Activated naive CD8-positive, alpha-beta T cell treated with anti-CD3 and anti-CD28 coated beads, Interleukin-2, amount 10 ng/mL, durations not matched to agents 7 days and 5 days (primary cell): ENCODE measurements at regions not wholly inside any gene's neighbourhood (a gene's known extent, or its start where the extent isn't known, plus 50 kb on each side); places are given as distances from the start of the nearest gene placed in this dataset.
"Not testable (repeated sequence)": the region's sequence is repeated elsewhere in the genome, so short reads cannot be mapped to it uniquely, and the experiment has no call there.

Experiments used
- ATAC-seq: fragments of 150-1000 bp; cut with Tn5 transposase; one replicate; pipeline ENCODE4 v1.10.0; 2021; ENCODE audit warnings: low read depth, moderate library complexity
- POLR2A ChIA-PET: fragments of 350-600 bp; sonication (Branson Sonifier 250); formaldehyde crosslinking; loops from one replicate; lab custom pipeline; 2021; ENCODE audit warnings: antibody characterized with exemption; lab: Charles Lee
- DNase-seq: peaks from one replicate; pipeline ENCODE4 v3.0.0; 2021
- H3K27ac Mint-ChIP-seq: one replicate; pipeline ENCODE4 v1.8.0; 2022; ENCODE audit warnings: mild to moderate bottlenecking, mixed read lengths
- H3K27me3 Mint-ChIP-seq: one replicate; pipeline ENCODE4 v1.8.0; 2022; ENCODE audit warnings: mild to moderate bottlenecking, moderate library complexity, mixed read lengths
- H3K36me3 Mint-ChIP-seq: one replicate; pipeline ENCODE4 v1.8.0; 2021; ENCODE audit warnings: mild to moderate bottlenecking, mixed read lengths
- H3K4me1 Mint-ChIP-seq: one replicate; pipeline ENCODE4 v1.8.0; 2021; ENCODE audit warnings: mixed read lengths
- H3K4me3 Mint-ChIP-seq: one replicate; pipeline ENCODE4 v1.8.0; 2022; ENCODE audit warnings: mild to moderate bottlenecking, moderate library complexity, mixed read lengths
- H3K9me3 Mint-ChIP-seq: one replicate; pipeline ENCODE4 v1.8.0; 2021; ENCODE audit warnings: mixed read lengths

DNA sequence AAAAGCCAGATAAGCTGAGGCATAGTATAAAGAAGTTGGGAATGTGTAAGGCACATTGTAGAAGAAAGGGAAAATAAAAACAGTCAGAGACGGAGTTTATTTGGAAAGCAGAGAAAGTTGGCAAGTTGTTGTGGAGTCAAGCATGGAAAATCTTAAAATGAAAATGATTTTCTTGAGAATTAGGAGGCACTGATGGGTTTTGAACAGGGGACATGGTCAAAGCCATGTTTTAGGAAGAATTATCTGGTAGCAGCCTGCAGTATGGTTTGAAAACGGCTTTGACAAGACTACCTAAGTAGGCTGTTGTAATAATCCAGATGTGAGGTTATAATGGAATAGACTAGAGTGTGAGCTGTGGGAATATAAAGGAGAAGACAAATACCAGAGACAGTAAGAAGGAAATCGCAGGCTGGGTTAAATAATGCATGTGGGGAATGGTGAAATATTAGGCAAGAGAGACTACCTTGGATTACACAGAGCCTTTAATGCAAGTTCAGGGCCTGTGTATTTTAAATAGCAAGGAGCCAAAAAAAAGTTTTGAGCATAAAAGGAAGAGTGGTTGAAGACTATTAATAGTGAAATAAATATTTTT lies 130.4 kb upstream of the MEOX2 start:
- no peak for ATAC-seq
- POLR2A ChIA-PET, result no interaction called here
- peaks cover 4% of the 10 kb centered on the region for H3K9me3 Mint-ChIP-seq
- H3K27ac Mint-ChIP-seq, result no peak overlapping the region
- no peak overlapping the region for H3K4me3 Mint-ChIP-seq
- H3K27me3 Mint-ChIP-seq, result no peaks in the 10 kb centered on the region
- no peaks in the 10 kb centered on the region for H3K4me1 Mint-ChIP-seq
- H3K36me3 Mint-ChIP-seq, result no peaks in the 10 kb centered on the region
- no peak for DNase-seq

DNA sequence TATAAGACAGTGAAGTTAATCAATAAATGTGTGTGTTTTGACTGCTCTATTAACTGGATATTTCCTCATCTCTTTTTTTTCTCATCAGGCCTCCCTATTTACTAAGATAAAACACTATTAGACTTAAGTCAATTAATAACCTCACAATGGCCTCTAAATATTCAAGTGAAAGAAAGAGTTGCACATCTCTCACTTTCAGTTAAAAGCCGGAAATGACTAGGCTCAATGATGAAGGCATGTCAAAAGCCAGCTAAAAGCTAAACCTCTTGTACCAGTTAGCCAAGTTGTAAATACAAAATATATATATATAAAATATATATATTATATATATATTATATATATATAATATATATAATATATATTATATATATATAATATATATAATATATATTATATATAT lies 127.0 kb upstream of the MEOX2 start:
- DNase-seq, result no peak
- Mint-ChIP-seq H3K27me3 (no peaks in the 10 kb centered on the region), H3K4me3 (no peak overlapping the region), H3K9me3 (peaks cover 2% of the 10 kb centered on the region), H3K36me3 (no peaks in the 10 kb centered on the region), H3K27ac (no peak overlapping the region), H3K4me1 (no peaks in the 10 kb centered on the region)
- POLR2A ChIA-PET, result no interaction called here
- ATAC-seq, result no peak

DNA sequence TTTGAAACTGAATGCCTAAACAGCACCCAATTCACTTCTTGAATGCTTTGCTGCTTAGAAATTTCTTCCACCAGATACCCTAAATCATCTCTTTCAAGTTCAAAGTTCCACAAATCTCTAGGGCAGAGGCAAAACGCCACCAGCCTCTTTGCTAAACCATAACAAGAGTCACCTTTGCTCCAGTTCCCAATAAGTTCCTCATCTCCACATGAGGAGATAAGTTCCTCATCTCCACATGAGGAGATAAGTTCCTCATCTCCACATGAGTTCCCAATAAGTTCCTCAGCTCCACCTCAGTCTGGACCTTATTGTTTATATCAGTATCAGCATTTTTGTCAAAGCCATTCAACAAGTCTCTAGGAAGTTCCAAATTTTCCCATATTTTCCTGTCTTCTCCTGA lies 123.9 kb upstream of the MEOX2 start:
- H3K4me3 Mint-ChIP-seq, H3K27ac Mint-ChIP-seq, H3K4me1 Mint-ChIP-seq, H3K36me3 Mint-ChIP-seq, H3K27me3 Mint-ChIP-seq, POLR2A ChIA-PET, DNase-seq, ATAC-seq, H3K9me3 Mint-ChIP-seq: not testable (repeated sequence)

DNA sequence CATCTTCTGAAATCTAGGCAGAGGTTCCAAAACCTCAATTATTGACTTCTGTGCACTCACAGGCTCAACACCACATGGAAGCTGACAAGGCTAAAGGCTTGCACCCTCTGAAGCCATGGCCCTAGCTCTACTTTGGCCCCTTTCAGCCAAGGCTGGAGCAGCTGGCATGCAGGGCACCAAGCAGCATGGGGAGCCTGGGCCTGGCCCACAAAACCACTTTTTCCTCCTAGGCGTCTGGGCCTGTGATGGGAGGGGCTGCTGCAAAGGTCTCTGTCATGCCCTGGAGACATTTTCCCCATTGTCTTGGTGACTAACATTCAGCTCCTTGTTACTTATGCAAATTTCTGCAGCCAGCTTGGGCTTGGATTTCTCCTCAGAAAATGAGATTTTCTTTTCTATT lies 123.5 kb upstream of the MEOX2 start:
- H3K27me3 Mint-ChIP-seq, DNase-seq, POLR2A ChIA-PET, H3K36me3 Mint-ChIP-seq, H3K27ac Mint-ChIP-seq, ATAC-seq, H3K4me1 Mint-ChIP-seq, H3K9me3 Mint-ChIP-seq, H3K4me3 Mint-ChIP-seq: not testable (repeated sequence)

DNA sequence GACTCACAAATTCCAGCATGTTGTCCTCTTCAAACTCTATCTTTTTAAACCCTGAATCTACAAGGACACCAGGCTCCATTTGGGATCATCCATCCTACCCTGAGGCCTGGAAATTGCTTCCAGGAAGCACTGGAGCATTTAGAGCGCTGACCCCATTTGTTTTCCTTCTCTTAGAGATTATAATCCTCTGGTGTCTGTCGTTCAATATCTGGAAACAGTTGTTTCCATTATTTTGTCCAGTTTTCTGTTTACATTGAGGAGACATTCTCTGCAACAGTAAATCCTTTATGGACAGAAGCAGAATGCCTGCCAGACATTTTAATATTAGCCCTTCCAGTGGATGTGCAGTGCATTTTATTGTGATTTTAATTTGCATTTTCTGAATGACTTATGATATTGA lies 119.4 kb upstream of the MEOX2 start:
- Mint-ChIP-seq H3K27me3 (no peaks in the 10 kb centered on the region), H3K9me3 (peaks cover 7% of the 10 kb centered on the region), H3K36me3 (no peaks in the 10 kb centered on the region), H3K27ac (no peak overlapping the region), H3K4me3 (no peak overlapping the region), H3K4me1 (no peaks in the 10 kb centered on the region)
- ATAC-seq (no peak), DNase-seq (no peak)
- POLR2A ChIA-PET, result no interaction called here

GRCh38 chr7:15802425-15802824 lies 115.9 kb upstream of the MEOX2 start:
- H3K27ac Mint-ChIP-seq, result no peak overlapping the region
- no peaks in the 10 kb centered on the region for H3K4me1 Mint-ChIP-seq
- H3K9me3 Mint-ChIP-seq, result peaks cover 6% of the 10 kb centered on the region
- DNase-seq (no peak), ATAC-seq (no peak)
- POLR2A ChIA-PET, result no interaction called here
- H3K36me3 Mint-ChIP-seq, result no peaks in the 10 kb centered on the region
- H3K4me3 Mint-ChIP-seq, result no peak overlapping the region
- no peaks in the 10 kb centered on the region for H3K27me3 Mint-ChIP-seq

GRCh38 chr7:15801551-15801950 lies 115.1 kb upstream of the MEOX2 start:
- POLR2A ChIA-PET, result no interaction called here
- Mint-ChIP-seq H3K4me3 (no peak overlapping the region), H3K36me3 (no peaks in the 10 kb centered on the region), H3K4me1 (no peaks in the 10 kb centered on the region), H3K9me3 (peaks cover 2% of the 10 kb centered on the region), H3K27me3 (no peaks in the 10 kb centered on the region), H3K27ac (no peak overlapping the region)
- no peak for DNase-seq
- ATAC-seq, result no peak

DNA sequence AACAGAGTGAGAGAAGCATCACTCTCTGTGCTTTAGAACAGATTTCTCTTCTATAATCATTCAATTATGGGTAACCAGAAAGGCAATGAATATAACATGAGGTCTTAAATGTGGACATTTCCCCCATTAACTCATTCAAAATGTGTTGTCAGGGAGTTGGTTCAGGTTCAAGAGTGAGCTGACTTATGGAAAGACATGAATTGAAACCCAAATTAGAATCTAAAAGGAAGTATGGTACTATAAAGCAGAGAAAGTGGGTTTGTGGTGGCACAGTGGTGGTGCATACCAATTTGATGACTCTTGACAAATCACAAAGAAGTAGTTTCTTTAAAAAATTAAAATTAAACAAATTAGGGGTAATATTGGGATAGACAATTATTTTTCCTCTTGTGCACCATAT lies 114.6 kb upstream of the MEOX2 start:
- H3K27ac Mint-ChIP-seq, result no peak overlapping the region
- H3K4me3 Mint-ChIP-seq, result no peak overlapping the region
- no peaks in the 10 kb centered on the region for H3K27me3 Mint-ChIP-seq
- no peak for ATAC-seq
- H3K36me3 Mint-ChIP-seq, result no peaks in the 10 kb centered on the region
- no peak for DNase-seq
- peaks cover 2% of the 10 kb centered on the region for H3K9me3 Mint-ChIP-seq
- no peaks in the 10 kb centered on the region for H3K4me1 Mint-ChIP-seq
- POLR2A ChIA-PET, result no interaction called here

DNA sequence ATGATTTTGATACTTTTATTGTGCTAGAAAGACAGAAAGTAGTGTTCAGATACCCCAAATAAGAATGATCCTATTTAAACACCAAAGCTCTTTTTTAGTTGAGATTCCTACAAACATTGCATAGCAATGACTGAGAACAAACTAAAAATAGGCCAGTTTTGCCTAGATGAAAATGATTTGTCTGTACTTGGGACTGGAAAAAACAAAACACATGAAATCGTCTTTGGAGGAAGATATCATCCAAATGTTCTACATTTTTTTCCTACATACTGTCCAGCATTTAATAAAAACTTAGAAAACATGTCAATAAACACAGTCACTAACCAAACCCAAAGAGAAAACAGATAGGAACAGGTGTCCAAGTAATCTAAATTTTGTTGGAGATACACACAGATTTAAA lies 111.6 kb upstream of the MEOX2 start:
- H3K4me3 Mint-ChIP-seq, result no peak overlapping the region
- H3K36me3 Mint-ChIP-seq, result no peaks in the 10 kb centered on the region
- no peaks in the 10 kb centered on the region for H3K27me3 Mint-ChIP-seq
- POLR2A ChIA-PET, result no interaction called here
- DNase-seq (no peak), ATAC-seq (no peak)
- H3K9me3 Mint-ChIP-seq, result peaks cover 2% of the 10 kb centered on the region
- no peak overlapping the region for H3K27ac Mint-ChIP-seq
- no peaks in the 10 kb centered on the region for H3K4me1 Mint-ChIP-seq

GRCh38 chr7:15795393-15795792 lies 108.9 kb upstream of the MEOX2 start:
- H3K4me3 Mint-ChIP-seq, result no peak overlapping the region
- H3K27me3 Mint-ChIP-seq, result no peaks in the 10 kb centered on the region

DNA sequence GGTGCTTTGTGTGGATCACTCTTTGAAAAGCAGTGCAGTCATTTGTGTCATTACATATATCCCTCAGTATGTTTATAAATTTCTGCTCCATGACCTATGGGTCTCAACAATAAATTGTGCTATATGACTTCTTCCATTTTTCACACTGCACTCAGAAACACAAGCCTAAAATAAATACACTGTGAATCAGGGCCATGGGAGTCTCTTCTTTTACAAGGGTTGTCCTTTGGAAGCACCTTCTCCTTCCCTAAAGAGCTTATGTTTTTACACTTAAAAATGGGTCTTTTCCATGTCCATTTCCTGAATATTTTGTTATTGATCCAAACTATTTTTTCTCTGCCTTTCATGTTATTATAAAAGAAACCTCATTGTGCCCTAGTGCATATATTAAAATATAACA lies 108.3 kb upstream of the MEOX2 start:
- no peak for DNase-seq
- no peak for ATAC-seq
- Mint-ChIP-seq H3K9me3 (no peaks in the 10 kb centered on the region), H3K27ac (no peak overlapping the region), H3K4me3 (no peak overlapping the region), H3K36me3 (no peaks in the 10 kb centered on the region), H3K4me1 (no peaks in the 10 kb centered on the region), H3K27me3 (no peaks in the 10 kb centered on the region)
- POLR2A ChIA-PET, result no interaction called here

More at GRCh38 chr7:15795393-15795792, 108.9 kb upstream of the MEOX2 start:
- H3K36me3 Mint-ChIP-seq, result no peaks in the 10 kb centered on the region
- POLR2A ChIA-PET, result no interaction called here
- DNase-seq (no peak), ATAC-seq (no peak)
- H3K4me1 Mint-ChIP-seq, result no peaks in the 10 kb centered on the region
- H3K9me3 Mint-ChIP-seq, result no peaks in the 10 kb centered on the region
- no peak overlapping the region for H3K27ac Mint-ChIP-seq

DNA sequence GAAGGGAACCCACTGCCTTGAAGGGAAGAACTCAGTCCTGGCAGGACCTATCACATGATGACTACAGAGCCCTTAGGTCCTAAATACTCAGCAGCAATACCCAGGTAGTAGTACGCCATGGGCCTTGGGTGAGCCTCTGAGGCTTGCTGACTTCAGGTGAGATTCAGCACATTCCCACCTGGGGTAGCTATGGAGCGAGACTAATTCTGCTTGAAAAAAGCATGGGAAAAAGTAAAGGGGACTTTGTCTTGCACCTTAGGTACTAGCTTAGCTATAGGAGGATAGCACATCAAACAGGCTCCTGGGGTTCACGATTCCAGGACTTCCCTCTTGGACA lies 98.2 kb upstream of the MEOX2 start:
- POLR2A ChIA-PET, result no interaction called here
- H3K36me3 Mint-ChIP-seq, result no peaks in the 10 kb centered on the region
- no peaks in the 10 kb centered on the region for H3K9me3 Mint-ChIP-seq
- H3K4me3 Mint-ChIP-seq, result no peak overlapping the region
- no peaks in the 10 kb centered on the region for H3K27me3 Mint-ChIP-seq
- DNase-seq, result no peak
- ATAC-seq, result no peak
- no peaks in the 10 kb centered on the region for H3K4me1 Mint-ChIP-seq
- H3K27ac Mint-ChIP-seq, result no peak overlapping the region

DNA sequence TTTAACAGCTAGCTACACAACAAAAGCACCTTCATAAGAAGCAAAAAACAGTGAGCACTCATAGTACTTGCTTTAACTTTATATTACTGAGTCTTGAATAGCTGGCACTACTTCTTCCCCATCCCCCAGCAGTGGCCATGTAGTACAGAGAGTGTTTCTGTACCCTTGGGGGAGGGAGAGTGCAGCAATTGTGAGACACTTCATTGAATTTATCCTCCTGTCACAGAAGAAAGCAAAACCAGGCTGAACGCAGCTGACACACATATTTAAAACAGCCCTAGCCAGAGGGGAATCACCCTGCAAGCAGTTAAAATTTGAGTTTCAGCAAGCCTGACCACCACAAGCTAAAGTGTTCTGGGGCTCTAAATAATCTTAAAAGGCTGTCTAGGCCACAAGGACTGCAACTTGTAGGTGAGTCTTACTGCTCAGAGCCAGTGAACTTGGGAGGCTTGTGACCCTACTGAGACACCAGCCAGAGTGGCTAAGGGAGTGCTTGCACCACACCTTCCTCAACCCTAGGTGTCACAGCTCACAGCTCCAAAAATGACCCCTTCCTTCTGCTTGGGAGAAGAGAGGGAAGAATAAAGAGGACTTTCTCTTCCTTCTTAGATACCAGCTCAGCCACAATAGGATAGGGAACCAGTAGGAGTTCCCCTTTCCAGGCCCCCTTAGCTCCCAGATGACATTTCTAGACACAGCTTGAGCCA lies 97.7 kb upstream of the MEOX2 start:
- ATAC-seq (no peak), DNase-seq (no peak)
- no peak overlapping the region for H3K4me3 Mint-ChIP-seq
- no peaks in the 10 kb centered on the region for H3K27me3 Mint-ChIP-seq
- H3K9me3 Mint-ChIP-seq, result no peaks in the 10 kb centered on the region
- no peaks in the 10 kb centered on the region for H3K36me3 Mint-ChIP-seq
- POLR2A ChIA-PET, result no interaction called here
- no peak overlapping the region for H3K27ac Mint-ChIP-seq
- H3K4me1 Mint-ChIP-seq, result no peaks in the 10 kb centered on the region

GRCh38 chr7:15782656-15783055 lies 96.2 kb upstream of the MEOX2 start:
- H3K4me1 Mint-ChIP-seq, result no peaks in the 10 kb centered on the region

More at GRCh38 chr7:15782656-15783055, 96.2 kb upstream of the MEOX2 start:
- no peaks in the 10 kb centered on the region for H3K27me3 Mint-ChIP-seq
- H3K36me3 Mint-ChIP-seq, result no peaks in the 10 kb centered on the region
- H3K9me3 Mint-ChIP-seq, result no peaks in the 10 kb centered on the region
- POLR2A ChIA-PET, result no interaction called here
- no peak for ATAC-seq
- no peak for DNase-seq
- H3K4me3 Mint-ChIP-seq, result no peak overlapping the region
- no peak overlapping the region for H3K27ac Mint-ChIP-seq
